Keratinocyte (primary cell): ENCODE measurements at regions not wholly inside any gene's neighbourhood (a gene's known extent, or its start where the extent isn't known, plus 50 kb on each side); places are given as distances from the start of the nearest gene placed in this dataset.

Experiments used
- DNase-seq: peaks from one replicate; pipeline ENCODE4 v3.0.0-alpha.2; 2011; ENCODE audit warnings: low read depth, missing footprints, low spot score
- FAIRE-seq: peaks from 2 replicates; lab custom pipeline; 2011; peaks lifted over from hg19 to GRCh38; lab: Jason Lieb, UNC
- H2AFZ ChIP-seq: 2 replicates; pipeline ENCODE4 v1.6.0; 2012; ENCODE audit warnings: low read length, control low read depth, inconsistent platforms; ENCODE audit not compliant: control insufficient read depth
- H3K27ac ChIP-seq: 2 replicates; pipeline ENCODE4 v1.5.1; 2011; ENCODE audit warnings: low read length; ENCODE audit not compliant: control insufficient read depth, insufficient read depth
- H3K27me3 ChIP-seq: 3 replicates; pipeline ENCODE4 v1.6.0; 2011; ENCODE audit warnings: low read length; ENCODE audit not compliant: control insufficient read depth, insufficient read depth; ENCODE audit errors: extremely low read depth
- H3K36me3 ChIP-seq, 2 experiments: 2 replicates in 1 of 2; 3 replicates in 1 of 2; pipeline ENCODE4 v1.5.1; 2011; ENCODE audit warnings: low read length in 2 of 2, mild to moderate bottlenecking in 1 of 2; ENCODE audit not compliant: control insufficient read depth in 2 of 2, insufficient read depth in 2 of 2; ENCODE audit errors: extremely low read depth in 1 of 2
- H3K4me1 ChIP-seq: 3 replicates; pipeline ENCODE4 v1.5.1; 2011; ENCODE audit warnings: low read length; ENCODE audit not compliant: control insufficient read depth, insufficient read depth; ENCODE audit errors: extremely low read depth
- H3K4me2 ChIP-seq: 3 replicates; pipeline ENCODE4 v1.6.0; 2011; ENCODE audit warnings: low read depth, low read length; ENCODE audit not compliant: control insufficient read depth, insufficient read depth; ENCODE audit errors: extremely low read depth
- H3K4me3 ChIP-seq, 3 experiments: fragments of 200-600 bp in 1 of 3; sonication (generic) in 1 of 3; 2 replicates in 2 of 3; 3 replicates in 1 of 3; pipeline ENCODE4 v1.5.1; 2011 to 2016; ENCODE audit warnings: low read length in 3 of 3, mild to moderate bottlenecking in 3 of 3, control low read depth in 2 of 3, inconsistent platforms in 1 of 3, low read depth in 1 of 3, mixed read lengths in 1 of 3, mixed run types in 1 of 3, moderate library complexity in 1 of 3; ENCODE audit not compliant: control insufficient read depth in 2 of 3, insufficient read depth in 2 of 3; ENCODE audit errors: extremely low read depth in 1 of 3
- H3K79me2 ChIP-seq: 2 replicates; pipeline ENCODE4 v1.6.0; 2012; ENCODE audit warnings: low read length; ENCODE audit not compliant: control insufficient read depth, insufficient read depth
- H3K9ac ChIP-seq: 3 replicates; pipeline ENCODE4 v1.6.0; 2011; ENCODE audit warnings: low read length; ENCODE audit not compliant: control insufficient read depth, insufficient read depth; ENCODE audit errors: extremely low read depth
- H3K9me1 ChIP-seq: 3 replicates; pipeline ENCODE4 v1.6.0; 2011; ENCODE audit warnings: low read length; ENCODE audit not compliant: control insufficient read depth, insufficient read depth; ENCODE audit errors: extremely low read depth
- H3K9me3 ChIP-seq: 2 replicates; pipeline ENCODE4 v1.5.1; 2012; ENCODE audit warnings: low read depth, low read length; ENCODE audit not compliant: control insufficient read depth
- H4K20me1 ChIP-seq: 3 replicates; pipeline ENCODE4 v1.6.0; 2011; ENCODE audit warnings: low read length; ENCODE audit not compliant: control insufficient read depth, insufficient read depth; ENCODE audit errors: extremely low read depth
- CTCF ChIP-seq, 3 experiments: IDR thresholded peaks in 1 of 3; conservative IDR thresholded peaks in 1 of 3; optimal IDR thresholded peaks in 1 of 3; 2 replicates in 2 of 3; 3 replicates in 1 of 3; pipeline versions ENCODE3 to v1.5.1; 2011; ENCODE audit warnings: low read length in 3 of 3, mild to moderate bottlenecking in 3 of 3, moderate library complexity in 2 of 3, control low read depth in 1 of 3, inconsistent platforms in 1 of 3; ENCODE audit not compliant: insufficient read depth in 2 of 3; ENCODE audit errors: extremely low read depth in 1 of 3
- EZH2 ChIP-seq: IDR thresholded peaks from one replicate; pipeline ENCODE4 v1.6.1; 2012; ENCODE audit warnings: inconsistent platforms, mild to moderate bottlenecking, low read length, moderate library complexity
- dilution Hi-C: fragments of 300-500 bp; cut with MboI; formaldehyde crosslinking; loops from one replicate; pipeline ENCODE4 v1.7.0; 2020; ENCODE audit warnings: low sequenced_read_pairs; ENCODE audit not compliant: extremely low pct_ligation_motif_present

- H3K27ac ChIP-seq = no peak overlapping the region
- no peaks in the 10 kb centered on the region for H3K9me1 ChIP-seq
- no peaks in the 10 kb centered on the region for H3K79me2 ChIP-seq
- no peak overlapping the region for H3K9ac ChIP-seq
- no peaks in the 10 kb centered on the region for H3K36me3 ChIP-seq
- no peaks in the 10 kb centered on the region for H3K9me3 ChIP-seq
- dilution Hi-C loops = no loop called here
- no peak overlapping the region for H2AFZ ChIP-seq
- no peaks in the 10 kb centered on the region for H3K4me1 ChIP-seq
- no peaks in the 10 kb centered on the region for H3K27me3 ChIP-seq
- no peak overlapping the region for H3K4me3 ChIP-seq
- FAIRE-seq (no peak), DNase-seq (no peak)
- no peak overlapping the region for H3K4me2 ChIP-seq
- TF ChIP-seq EZH2 = no peak
- TF ChIP-seq CTCF (optimal IDR thresholded peaks at IDR 0.05 in 1 of 3, IDR thresholded peaks at IDR 0.05 in 1 of 3, conservative IDR thresholded peaks at IDR 0.05 in 1 of 3; ENCODE audit: extremely low read depth in 1 of 3, insufficient read depth in 2 of 3, low read length in 3 of 3) = no peak
- no peaks in the 10 kb centered on the region for H4K20me1 ChIP-seq
These were observed 1063.1 kb downstream of the PCDH7 start for GRCh38 chr4:31783311-31783710.

GRCh38 chr4:31784558-31784957, 1064.4 kb downstream of the PCDH7 start:
- TF ChIP-seq CTCF (optimal IDR thresholded peaks at IDR 0.05 in 1 of 3, IDR thresholded peaks at IDR 0.05 in 1 of 3, conservative IDR thresholded peaks at IDR 0.05 in 1 of 3; ENCODE audit: extremely low read depth in 1 of 3, insufficient read depth in 2 of 3, low read length in 3 of 3) = no peak
- TF ChIP-seq EZH2 = no peak
- Histone ChIP-seq H2AFZ (no peak overlapping the region), H3K4me2 (no peak overlapping the region), H3K4me1 (no peaks in the 10 kb centered on the region), H3K27me3 (no peaks in the 10 kb centered on the region), H3K36me3 (no peaks in the 10 kb centered on the region), H3K4me3 (no peak overlapping the region), H3K27ac (no peak overlapping the region), H4K20me1 (no peaks in the 10 kb centered on the region), H3K9me3 (no peaks in the 10 kb centered on the region), H3K9me1 (no peaks in the 10 kb centered on the region), H3K79me2 (no peaks in the 10 kb centered on the region), H3K9ac (no peak overlapping the region)
- dilution Hi-C loops = no loop called here
- DNase-seq (no peak), FAIRE-seq (no peak)
